GM21390 (cell line): ENCODE measurements at regions not wholly inside any gene's neighbourhood (a gene's known extent, or its start where the extent isn't known, plus 50 kb on each side); places are given as distances from the start of the nearest gene placed in this dataset.
"Not testable (repeated sequence)": the region's sequence is repeated elsewhere in the genome, so short reads cannot be mapped to it uniquely, and the experiment has no call there.

Experiments used
- ATAC-seq: cut with Tn5 transposase; IDR thresholded peaks from one replicate; pipeline ENCODE4 v1.9.1; 2021; ENCODE audit not compliant: unreplicated experiment

DNA sequence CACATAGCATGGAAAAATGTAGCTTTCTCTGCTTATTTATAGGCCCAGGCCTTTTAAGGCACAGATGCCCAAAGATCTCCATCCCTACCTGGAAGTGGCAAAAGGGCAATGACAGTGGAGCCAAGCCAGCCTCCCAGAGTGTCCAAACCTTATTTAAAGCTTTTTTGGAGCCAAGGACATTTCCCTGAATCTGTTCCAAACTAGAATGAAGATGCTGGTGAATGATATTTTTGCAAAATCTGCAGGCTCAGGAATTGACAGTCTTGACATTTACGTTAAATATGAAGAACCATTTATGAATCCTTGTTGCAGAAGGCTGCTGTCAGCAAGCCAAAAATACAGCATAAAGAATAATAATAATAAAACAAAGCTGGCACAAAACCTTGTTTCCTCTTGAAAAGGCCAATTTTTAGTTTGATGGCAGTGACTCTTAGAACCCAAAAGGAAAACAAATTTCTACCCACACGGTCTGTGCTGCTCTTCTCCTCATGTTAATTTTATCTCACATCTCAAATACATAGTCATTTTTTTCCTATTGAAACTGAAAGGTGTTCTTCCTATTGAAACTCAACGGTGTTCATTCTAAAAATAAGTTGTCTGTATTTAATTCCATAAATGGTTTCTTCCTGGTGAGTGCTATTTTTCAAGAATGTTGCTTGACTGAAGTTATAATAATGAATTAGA, 206.3 kb upstream of the TBL1X start:
- no peak for ATAC-seq

DNA sequence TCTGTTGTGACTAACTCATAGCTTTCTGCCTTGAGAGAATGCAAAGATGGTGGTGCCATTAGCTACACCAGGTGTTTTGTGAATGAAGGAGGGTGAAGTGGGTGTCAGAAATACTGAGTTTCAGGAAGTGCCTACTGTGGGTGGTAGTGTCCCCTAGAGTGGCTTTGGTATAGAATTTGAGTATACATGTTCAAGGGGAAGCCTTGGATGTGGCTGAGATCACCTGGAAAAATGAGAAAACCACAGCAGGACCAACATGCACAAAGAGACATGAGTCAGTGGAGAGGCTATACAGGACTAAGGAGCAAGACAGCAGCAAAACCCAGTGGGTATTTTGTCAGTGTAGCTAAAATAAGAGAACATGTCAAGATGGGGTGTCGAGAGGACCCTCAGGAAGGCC, 204.3 kb upstream of the TBL1X start:
- ATAC-seq, result no peak

GRCh38 chrX:9267415-9267814, 197.4 kb upstream of the TBL1X start:
- ATAC-seq, result no peak

DNA sequence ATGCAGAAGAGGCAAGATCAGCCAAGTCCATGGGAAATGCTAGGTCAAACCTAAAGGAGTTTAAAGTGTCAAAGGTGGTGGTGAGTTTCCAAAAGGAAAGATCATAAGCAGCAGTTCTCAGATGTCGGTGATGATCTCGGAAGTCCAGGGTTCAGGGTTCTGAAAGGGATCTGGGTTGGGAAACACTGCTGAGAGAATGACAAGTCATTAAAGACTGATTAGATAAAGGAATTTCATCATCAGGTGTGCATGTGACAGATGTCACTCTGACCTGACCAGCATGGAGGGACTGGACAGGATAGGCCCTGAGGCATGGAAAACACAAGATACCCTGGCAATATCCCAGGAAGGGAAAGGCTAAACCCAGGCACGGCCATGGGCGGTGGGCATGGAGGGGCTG, 195.7 kb upstream of the TBL1X start:
- ATAC-seq, result no peak

DNA sequence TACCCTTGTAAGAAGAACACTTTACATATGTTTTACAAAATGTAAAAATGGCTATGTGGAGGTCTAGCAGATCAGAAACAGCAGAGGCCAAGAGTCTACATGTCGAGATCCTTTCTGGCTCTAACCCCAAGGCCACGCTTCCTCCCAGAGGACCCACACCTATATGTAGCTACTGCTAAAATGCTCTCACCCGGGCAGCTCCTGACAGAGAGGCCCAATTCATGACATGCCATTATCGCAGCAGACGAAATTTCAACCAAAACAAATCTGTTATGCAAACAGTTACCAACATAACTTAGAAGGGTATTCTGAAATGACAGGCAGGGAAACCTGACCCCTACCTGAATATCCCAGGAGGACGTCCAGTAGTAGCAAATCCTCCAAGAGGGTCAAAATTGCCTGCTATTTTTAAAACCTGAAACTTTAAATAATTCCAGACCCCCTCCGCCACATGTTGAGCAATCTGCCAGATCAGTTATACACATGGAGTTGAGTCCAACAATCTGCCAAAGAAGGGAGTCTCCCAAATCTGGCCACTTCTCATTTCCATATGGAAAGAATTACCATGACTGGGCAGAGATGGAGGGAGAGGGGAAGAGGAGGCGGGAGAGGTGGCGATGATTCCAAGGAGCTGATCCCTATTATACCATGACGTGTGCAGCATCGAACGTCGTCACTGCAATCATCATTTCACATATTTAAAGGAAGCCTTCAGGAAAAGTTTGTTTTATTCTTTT, 192.9 kb upstream of the TBL1X start:
- ATAC-seq, result no peak

DNA sequence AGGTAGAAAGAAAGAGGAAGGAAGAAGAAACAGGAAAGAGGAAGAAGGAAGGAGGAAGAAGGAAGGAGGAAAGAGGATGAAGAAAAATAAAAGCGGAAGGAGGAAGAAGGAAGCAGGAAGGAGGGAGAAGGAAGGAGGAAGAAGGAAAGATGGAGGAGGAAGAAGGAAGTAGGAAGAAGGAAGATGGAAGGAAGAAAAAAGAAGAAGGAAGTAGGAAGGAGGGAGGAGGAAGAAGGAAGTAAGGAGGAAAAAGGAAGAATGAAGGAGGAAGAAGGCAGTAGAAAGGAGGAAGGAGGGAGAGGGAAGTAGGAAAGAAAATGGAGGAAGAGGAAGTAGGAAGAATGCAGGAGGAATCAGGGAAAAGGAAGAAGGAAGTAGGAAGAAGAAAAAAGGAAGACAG, 191.1 kb upstream of the TBL1X start:
- ATAC-seq, result no peak

DNA sequence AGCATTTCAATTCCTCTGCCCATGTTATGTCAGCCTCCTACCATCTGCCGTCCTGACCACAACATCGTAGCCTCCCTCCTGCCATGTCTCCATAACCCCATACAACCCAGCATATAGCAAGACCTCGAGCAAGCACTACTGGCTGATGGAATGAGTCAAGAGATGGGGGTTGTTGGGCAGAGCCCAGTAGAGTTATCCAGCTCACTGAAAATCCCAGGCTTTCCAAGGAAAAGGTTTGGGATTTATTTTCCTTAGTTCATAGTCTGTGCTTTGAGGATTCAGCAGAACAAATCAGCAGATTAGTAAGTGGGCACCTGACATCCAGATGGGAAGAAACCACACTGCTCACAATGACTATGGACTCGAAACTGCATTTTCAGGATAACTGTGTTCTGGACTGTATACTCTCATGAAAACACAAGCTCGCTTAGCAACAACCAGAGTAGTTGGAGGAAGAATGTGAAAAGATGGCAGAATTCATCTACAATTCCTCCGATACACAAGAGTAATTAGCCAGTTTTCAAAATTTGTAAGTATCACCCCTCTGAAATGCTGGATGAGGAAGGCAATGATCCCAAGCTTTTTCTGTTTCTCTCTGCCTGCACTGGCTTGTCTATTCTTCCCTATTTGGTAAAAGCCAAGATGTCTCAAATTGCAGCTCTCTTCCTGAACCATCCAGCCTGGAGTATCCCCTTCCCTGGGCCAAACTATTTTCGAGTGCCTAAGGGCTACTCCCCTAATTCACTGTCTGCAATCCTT, 186.2 kb upstream of the TBL1X start:
- no peak for ATAC-seq

- no peak for ATAC-seq
These were observed 185.7 kb upstream of the TBL1X start for GRCh38 chrX:9279234-9279544.

GRCh38 chrX:9280831-9281230, 184.0 kb upstream of the TBL1X start:
- ATAC-seq, result no peak

GRCh38 chrX:9282325-9282724, 182.5 kb upstream of the TBL1X start:
- ATAC-seq, result no peak

GRCh38 chrX:9285342-9285771, 179.5 kb upstream of the TBL1X start:
- no peak for ATAC-seq

- ATAC-seq, result no peak
These were observed 178.6 kb upstream of the TBL1X start for GRCh38 chrX:9286234-9286633.

- no peak for ATAC-seq
These were observed 173.2 kb upstream of the TBL1X start for GRCh38 chrX:9291629-9292028.

DNA sequence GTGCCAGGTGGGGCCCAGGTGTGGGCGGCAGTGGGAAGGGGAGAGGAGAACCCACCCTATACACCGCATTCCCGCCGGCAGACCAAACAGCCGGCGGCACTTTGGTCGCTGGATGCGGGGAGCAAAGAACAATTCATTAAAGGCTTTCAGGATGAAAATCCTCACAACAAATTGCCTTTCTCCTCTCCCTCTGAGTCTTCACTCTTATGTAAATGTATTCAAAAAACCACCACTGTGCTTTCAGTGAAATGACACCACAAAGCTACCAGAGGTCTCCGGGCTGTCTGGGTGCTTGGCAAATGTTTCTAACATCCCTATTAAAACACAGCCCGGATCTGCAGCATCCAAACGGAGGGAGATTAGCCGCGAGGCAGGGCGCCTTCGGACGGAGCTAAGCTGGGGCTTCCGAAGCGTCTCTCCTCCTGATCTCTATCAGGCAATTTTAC, 171.8 kb upstream of the TBL1X start:
- ATAC-seq, result no peak

DNA sequence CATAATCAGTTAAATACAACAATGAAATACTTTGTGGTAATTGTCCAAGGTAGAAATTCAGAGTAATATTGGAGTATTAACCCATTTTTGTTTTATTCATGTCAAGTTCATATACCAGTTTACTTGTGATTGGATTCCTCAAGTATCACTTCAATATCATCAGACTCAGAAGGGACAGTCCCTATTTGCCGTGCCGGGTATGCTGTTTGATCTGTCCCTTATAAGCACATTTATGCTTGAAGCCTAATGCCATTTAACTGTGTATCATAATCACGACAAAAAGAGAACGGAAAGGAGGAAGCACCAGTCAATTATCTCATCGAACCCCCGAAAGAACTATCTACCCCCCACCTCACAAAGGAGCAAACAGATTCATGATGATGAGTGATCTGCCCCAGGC, 171.0 kb upstream of the TBL1X start:
- ATAC-seq, result no peak

DNA sequence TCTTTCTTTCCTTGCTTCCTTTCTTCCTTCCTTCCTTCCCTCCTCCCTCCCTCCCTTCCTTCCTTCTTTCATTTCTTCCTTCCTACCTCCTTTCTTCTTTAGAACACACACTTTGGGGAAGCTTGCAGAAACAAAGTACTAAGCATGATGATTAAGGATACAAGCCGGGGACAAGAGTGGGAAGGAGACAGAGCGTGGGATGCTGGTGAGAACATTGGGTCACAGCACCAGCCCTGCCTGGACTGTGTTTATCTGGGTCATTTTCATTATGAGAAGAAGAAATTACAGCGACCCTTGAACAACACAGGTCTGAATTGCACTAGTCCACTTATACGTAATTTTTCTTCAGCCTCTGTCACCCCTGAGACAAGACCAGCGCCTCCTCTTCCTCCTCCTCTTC, 169.3 kb upstream of the TBL1X start:
- no peak for ATAC-seq

- ATAC-seq, result no peak
These were observed 166.6 kb upstream of the TBL1X start for GRCh38 chrX:9298221-9298620.

- not testable (repeated sequence) for ATAC-seq
These were observed 165.2 kb upstream of the TBL1X start for GRCh38 chrX:9299681-9300080.

- ATAC-seq, result no peak
These were observed 163.0 kb upstream of the TBL1X start for GRCh38 chrX:9301836-9302235.

DNA sequence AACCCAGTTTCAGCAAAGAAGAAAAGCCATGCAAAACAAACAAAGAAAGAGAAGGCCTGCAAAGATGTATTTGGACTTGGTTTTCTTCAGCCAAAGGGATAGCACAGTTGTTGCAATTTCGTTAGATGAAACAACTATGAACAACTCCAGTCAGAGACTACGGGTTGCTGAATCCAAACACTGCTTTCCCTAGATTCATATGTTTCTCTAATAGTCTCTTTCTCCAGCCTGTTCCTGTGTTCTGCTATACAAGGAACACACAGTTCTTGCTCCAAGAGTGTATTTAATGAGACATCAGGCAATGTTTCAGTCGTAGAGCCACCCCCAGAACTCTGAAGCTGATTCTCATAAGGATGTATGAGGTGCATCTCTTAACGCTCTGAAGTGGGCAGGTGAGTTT, 162.5 kb upstream of the TBL1X start:
- ATAC-seq, result no peak

DNA sequence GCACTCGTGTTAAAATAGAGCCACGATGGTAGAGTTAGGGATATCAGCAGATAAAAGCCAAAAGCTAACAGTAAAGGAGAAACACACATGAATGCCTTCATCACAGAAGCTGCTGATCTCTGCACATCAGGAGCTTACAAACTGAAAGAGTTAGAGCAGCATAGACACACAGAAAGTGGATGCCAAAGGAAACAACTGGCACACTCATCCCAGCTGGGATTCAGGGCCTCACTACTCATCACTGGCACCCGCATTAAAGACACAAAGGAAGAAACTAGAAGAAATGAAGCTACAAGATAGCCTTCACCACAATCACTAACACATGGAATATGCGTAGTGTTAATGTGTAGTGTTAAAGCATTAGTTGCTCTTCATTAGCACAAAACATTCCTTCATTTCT, 156.4 kb upstream of the TBL1X start:
- no peak for ATAC-seq

GRCh38 chrX:9310616-9311015, 154.2 kb upstream of the TBL1X start:
- ATAC-seq, result no peak
